ENCODE measurements at regions not wholly inside any gene's neighbourhood (a gene's known extent, or its start where the extent isn't known, plus 50 kb on each side); places are given as distances from the start of the nearest gene placed in this dataset.
A peak's percentile ranks its signal among the peaks of the same experiment; 100 is the strongest.
"Not testable (repeated sequence)": the region's sequence is repeated elsewhere in the genome, so short reads cannot be mapped to it uniquely, and the experiment has no call there.

DNA sequence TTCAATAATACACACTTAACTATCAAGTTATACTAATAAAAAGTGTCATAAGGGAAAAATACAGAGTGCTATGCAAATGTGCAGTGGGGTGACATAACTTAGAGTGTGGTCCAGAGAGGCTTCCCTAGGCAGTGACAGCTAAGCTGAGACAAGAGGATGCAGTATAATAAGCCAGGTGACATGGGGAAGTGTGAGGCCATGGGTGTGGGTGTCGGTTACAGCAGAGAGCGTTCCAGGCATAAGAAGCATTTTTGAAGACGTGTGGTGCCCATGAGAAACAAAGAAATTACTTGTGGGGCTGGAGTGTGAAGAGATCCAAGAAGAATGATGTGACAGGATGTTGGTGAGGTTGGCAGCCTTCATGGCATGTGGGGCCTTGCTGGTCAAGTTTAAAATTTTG lies 78.1 kb upstream of the PICALM start:
- Mint-ChIP-seq H3K9me3 (no peaks in the 10 kb centered on the region), H3K4me3 (no peak overlapping the region), H3K36me3 (ENCODE audit: insufficient read depth) (no peaks in the 10 kb centered on the region), H3K27me3 (ENCODE audit: low read depth) (no peaks in the 10 kb centered on the region), H3K4me1 (ENCODE audit: low read depth) (peaks cover 41% of the 10 kb centered on the region)
- no peak for ATAC-seq
- no peak for DNase-seq

DNA sequence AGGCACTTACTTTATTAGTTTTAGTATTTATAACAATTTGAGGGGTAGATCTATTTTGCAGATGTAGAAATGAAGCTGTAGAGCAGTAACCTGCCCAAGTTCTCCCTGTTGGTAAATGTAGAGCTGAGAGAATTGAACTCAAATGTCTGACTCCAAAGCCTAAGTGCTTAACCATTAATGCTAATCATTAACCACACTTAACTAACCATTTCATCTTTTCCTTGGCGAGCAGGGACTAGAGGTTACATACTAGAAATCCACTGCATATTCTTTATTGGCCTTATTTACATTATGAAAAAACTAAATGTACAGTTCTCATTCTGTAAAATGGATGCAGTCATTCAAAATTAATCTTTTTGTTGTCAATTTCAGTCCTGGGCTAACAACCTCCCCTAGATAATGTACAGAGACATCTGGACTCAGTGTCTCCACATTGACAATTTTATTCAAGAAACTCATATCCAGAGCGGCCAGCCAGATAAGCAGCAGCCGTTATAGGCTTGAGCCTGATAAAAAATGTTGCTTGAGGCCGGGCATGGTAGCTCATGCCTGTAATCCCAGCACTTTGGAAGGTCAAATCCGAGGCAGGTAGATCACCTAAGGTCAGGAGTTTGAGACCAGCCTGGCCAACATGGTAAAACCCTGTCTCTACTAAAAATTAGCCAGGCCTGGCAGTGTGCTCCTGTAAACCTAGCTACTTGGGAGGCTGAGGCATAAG lies 76.7 kb upstream of the PICALM start:
- H3K27me3 Mint-ChIP-seq (ENCODE audit: low read depth) = no peaks in the 10 kb centered on the region
- no peaks in the 10 kb centered on the region for H3K9me3 Mint-ChIP-seq
- no peak overlapping the region for H3K4me3 Mint-ChIP-seq
- no peaks in the 10 kb centered on the region for H3K36me3 Mint-ChIP-seq (ENCODE audit: insufficient read depth)
- DNase-seq (no peak), ATAC-seq (no peak)
- H3K4me1 Mint-ChIP-seq (ENCODE audit: low read depth) = peaks cover 37% of the 10 kb centered on the region

DNA sequence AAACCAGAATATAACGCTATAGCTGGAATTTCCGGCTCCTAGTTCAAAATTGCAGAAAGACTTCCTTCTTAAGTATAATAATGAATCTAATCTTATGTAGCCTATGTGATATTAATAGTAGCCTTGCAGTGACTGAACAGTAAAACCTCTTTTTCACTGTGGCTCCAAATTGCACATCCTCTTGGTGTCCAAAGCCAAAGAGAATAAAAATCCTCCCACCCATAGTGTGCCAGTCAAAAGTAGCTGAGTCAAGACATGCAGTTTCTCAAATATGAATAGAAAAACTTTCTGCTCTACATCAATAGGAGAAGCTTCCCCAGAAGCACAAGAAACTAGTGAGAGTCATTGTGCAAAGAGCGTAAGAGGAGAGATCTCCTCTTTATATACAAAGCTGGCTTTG lies 76.0 kb upstream of the PICALM start:
- DNase-seq (no peak), ATAC-seq (no peak)
- no peaks in the 10 kb centered on the region for H3K9me3 Mint-ChIP-seq
- H3K4me3 Mint-ChIP-seq = no peak overlapping the region
- H3K27me3 Mint-ChIP-seq (ENCODE audit: low read depth) = no peaks in the 10 kb centered on the region
- peaks cover 41% of the 10 kb centered on the region for H3K4me1 Mint-ChIP-seq (ENCODE audit: low read depth)
- no peaks in the 10 kb centered on the region for H3K36me3 Mint-ChIP-seq (ENCODE audit: insufficient read depth)

DNA sequence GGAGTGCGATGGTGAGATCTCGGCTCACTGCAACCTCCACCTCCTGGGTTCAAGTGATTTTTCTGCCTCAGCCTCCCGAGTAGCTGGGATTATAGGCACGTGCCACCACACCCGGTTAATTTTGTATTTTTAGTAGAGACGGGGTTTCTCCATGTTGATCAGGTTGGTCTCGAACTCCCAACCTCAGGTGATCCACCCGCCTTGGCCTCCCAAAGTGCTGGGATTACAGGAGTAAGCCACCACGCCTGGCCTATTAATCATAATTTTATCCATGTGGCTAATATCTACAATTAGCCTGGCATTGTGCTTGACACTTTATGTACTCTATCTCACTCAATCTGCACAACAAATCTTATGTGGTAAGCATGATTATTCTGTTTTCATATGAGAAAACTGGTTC lies 75.2 kb upstream of the PICALM start:
- DNase-seq; H3K36me3 Mint-ChIP-seq (ENCODE audit: insufficient read depth); H3K27me3 Mint-ChIP-seq (ENCODE audit: low read depth); ATAC-seq; H3K4me3 Mint-ChIP-seq; H3K9me3 Mint-ChIP-seq: not testable (repeated sequence)
- H3K4me1 Mint-ChIP-seq (ENCODE audit: low read depth) = peaks cover 46% of the 10 kb centered on the region

DNA sequence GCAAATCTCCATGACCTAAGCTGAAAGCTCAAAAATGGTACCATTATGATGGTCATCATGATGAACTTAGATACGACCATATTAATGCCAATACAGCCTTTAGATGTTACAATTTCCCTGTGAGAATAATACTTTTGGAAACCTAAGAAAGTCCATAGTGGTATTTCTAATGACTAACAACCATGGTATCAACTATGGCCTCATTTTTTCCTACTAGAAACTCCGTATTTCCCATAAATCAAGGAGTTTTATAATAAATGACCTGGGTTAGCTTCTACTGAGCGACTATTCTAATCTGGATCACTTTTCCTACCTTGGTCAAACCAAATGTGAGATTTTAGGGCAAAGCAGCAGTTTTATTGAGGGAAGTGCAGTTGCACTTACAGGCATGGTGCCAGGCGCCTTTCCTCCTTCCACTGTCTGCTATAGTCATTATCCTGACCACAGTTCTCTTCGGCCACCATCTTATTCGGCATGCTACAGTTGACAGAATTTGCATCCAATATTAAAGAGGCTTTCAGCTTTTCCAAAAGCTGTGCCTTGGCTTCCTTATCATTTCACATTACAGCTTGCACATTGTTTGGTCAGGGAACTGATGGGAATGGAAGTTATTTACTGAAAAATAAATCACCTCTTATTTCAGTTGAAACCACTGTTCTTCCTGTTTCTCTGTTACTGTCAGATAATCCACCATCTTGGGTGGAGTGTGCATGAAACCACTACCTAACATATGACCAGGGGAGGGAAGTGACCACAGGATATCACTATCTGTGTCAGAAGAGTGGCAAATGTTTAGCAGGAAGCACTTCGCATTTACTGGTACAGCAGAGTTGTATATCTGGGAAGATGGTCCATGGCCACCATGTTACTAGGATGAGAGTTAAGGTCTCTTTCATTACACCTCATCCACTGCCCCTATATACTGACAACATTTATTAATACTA lies 74.5 kb upstream of the PICALM start:
- Mint-ChIP-seq H3K27me3 (ENCODE audit: low read depth) (no peaks in the 10 kb centered on the region), H3K36me3 (ENCODE audit: insufficient read depth) (no peaks in the 10 kb centered on the region), H3K4me3 (no peak overlapping the region), H3K4me1 (ENCODE audit: low read depth) (peaks cover 53% of the 10 kb centered on the region), H3K9me3 (no peaks in the 10 kb centered on the region)
- no peak for DNase-seq
- ATAC-seq = no peak

DNA sequence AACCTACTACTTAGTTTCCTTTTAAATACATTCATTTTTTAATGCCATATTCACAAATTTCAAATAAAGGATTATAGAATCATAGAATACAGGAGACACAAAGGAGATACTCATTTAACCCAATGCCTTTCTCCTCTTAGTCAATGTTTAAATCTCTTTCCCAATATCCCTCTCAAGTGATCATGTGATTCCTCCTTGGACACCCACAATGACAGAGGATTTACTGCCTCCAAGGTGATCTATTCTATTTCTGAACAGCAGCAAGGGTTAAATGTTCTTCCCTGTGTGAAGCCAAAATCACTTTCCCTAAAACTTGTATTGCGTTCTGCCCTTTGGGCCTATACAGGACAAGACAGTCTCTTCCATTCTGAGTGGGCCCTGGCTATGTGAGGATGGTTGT lies 73.3 kb upstream of the PICALM start:
- Mint-ChIP-seq H3K27me3 (ENCODE audit: low read depth) (no peaks in the 10 kb centered on the region), H3K36me3 (ENCODE audit: insufficient read depth) (no peaks in the 10 kb centered on the region), H3K9me3 (no peaks in the 10 kb centered on the region), H3K4me1 (ENCODE audit: low read depth) (peaks cover 54% of the 10 kb centered on the region), H3K4me3 (no peak overlapping the region)
- DNase-seq (no peak), ATAC-seq (no peak)

DNA sequence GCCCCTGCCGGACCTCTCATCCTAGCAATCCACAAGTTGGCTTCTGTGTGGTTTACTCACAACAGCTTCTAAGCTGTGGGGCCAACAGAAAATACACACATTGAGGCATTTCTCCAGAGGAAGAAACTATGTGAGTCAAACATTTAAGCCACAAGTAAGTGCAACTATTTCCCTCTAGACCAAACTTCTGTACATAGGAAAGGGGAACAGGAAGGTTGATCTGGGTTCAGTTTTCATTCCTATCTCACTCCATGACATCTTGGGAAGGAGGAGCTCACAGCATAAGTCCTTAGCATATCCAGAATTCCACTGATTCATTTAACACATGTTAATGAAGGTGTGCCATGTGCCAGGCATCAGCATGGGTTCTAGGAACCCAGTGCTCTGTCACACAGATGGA lies 72.8 kb upstream of the PICALM start:
- peaks cover 54% of the 10 kb centered on the region for H3K4me1 Mint-ChIP-seq (ENCODE audit: low read depth)
- H3K36me3 Mint-ChIP-seq (ENCODE audit: insufficient read depth) = no peaks in the 10 kb centered on the region
- H3K4me3 Mint-ChIP-seq = no peak overlapping the region
- no peaks in the 10 kb centered on the region for H3K9me3 Mint-ChIP-seq
- ATAC-seq (no peak), DNase-seq (no peak)
- no peaks in the 10 kb centered on the region for H3K27me3 Mint-ChIP-seq (ENCODE audit: low read depth)

DNA sequence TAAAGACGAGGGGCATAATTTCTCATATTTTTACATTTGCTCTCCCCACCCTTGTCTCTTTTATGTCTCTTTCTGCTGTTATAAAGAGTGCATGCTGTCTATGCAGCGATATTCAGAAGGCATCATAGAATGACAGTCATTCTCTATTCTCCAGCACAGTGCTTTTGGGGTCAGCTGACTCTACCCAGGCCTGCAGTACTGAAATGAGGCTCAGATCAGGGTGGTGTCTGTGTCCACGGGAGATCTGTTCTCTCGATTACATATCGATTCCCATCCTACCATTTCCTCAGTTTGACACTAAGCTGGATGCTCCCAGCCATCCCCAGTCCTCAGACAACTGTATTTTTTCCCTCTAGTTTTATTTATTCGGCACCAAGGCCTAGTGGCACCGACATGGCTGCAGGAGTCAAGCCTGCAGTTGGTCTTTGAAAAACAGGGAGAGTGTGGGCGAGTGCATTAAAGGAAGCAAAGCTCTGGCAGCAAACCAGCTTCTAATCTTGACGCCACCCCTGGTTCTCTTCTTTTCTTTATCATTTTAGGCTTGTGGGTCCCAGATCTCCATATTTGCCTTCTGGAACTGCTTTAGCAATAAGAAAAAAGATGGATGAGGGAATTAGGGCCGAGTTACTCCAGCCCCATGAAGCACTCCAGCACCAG lies 71.6 kb upstream of the PICALM start:
- ATAC-seq = no peak
- Mint-ChIP-seq H3K4me1 (ENCODE audit: low read depth) (peaks cover 54% of the 10 kb centered on the region), H3K4me3 (peak overlapping the region; percentile 33)

DNA sequence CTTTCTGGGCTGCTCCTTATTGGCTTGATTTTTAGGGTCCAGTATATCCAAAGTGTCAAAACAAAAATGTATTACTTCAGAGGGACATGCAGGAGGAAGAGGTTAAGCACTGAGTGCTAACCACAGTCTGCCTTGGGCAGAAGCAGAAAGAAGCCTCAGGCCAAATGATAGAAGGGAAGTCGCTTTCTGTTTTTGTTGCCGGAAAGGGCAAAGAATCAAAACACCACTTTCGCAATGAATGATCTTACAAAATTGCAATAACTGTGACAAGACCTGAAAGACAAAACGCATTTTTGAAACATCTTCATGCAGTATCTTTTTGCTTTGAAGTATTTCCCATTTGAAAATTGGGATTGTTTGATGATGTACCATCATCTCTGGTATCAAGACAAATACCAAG lies 70.1 kb upstream of the PICALM start:
- H3K4me1 Mint-ChIP-seq (ENCODE audit: low read depth) = peaks cover 46% of the 10 kb centered on the region
- peak overlapping the region; percentile 42 for H3K4me3 Mint-ChIP-seq

More for the DNA sequence above, 71.6 kb upstream of the PICALM start:
- Mint-ChIP-seq H3K36me3 (ENCODE audit: insufficient read depth) (no peaks in the 10 kb centered on the region), H3K9me3 (no peaks in the 10 kb centered on the region), H3K27me3 (ENCODE audit: low read depth) (no peaks in the 10 kb centered on the region)
- no peak for DNase-seq

DNA sequence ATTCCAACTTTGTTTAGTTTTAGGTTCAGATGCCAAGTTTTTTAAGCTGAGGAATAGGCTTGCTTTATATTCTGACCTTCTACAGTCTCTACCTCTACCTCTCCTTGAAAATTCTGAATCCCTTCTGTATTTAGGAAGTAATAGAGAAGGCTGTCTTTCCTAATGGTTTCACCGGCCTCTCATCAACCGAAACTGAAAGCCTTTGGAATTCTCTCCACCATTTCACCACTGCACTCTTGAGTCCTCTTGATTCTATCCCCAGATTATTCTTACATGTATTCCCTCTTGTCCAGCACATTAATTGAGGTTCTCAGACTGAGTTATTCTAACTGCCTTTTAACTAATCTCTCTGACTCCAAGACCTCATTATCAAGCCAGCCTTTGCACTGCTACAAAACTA lies 67.7 kb upstream of the PICALM start:
- Mint-ChIP-seq H3K27me3 (ENCODE audit: low read depth) (no peaks in the 10 kb centered on the region), H3K4me3 (no peak overlapping the region), H3K36me3 (ENCODE audit: insufficient read depth) (no peaks in the 10 kb centered on the region), H3K4me1 (ENCODE audit: low read depth) (peaks cover 24% of the 10 kb centered on the region), H3K9me3 (no peaks in the 10 kb centered on the region)
- DNase-seq = no peak
- ATAC-seq = no peak

More for the DNA sequence above, 70.1 kb upstream of the PICALM start:
- Mint-ChIP-seq H3K27me3 (ENCODE audit: low read depth) (no peaks in the 10 kb centered on the region), H3K36me3 (ENCODE audit: insufficient read depth) (no peaks in the 10 kb centered on the region), H3K9me3 (no peaks in the 10 kb centered on the region)
- ATAC-seq (peak; percentile 77), DNase-seq (no peak)

DNA sequence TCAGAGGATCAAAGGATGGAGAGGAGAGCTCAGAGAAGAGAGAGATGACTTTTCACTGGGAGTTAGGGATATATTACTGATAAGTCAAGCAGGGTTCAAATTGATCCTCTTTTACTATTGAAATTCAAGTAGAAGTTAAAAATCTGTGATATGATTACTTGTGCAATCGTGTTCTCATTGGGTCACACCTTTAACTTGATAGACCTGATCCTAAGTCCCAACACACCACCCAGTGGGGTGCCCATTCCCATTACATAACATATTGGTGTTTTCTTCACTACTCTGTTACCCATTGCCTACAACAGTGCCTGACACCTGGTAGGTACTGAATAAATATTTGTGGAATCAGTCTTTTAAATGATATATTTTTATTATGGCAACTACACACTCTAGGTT lies 66.4 kb upstream of the PICALM start:
- no peaks in the 10 kb centered on the region for H3K36me3 Mint-ChIP-seq (ENCODE audit: insufficient read depth)
- ATAC-seq = no peak
- peaks cover 15% of the 10 kb centered on the region for H3K4me1 Mint-ChIP-seq (ENCODE audit: low read depth)
- no peak for DNase-seq
- H3K27me3 Mint-ChIP-seq (ENCODE audit: low read depth) = no peaks in the 10 kb centered on the region
- H3K4me3 Mint-ChIP-seq = no peak overlapping the region
- H3K9me3 Mint-ChIP-seq = no peaks in the 10 kb centered on the region

DNA sequence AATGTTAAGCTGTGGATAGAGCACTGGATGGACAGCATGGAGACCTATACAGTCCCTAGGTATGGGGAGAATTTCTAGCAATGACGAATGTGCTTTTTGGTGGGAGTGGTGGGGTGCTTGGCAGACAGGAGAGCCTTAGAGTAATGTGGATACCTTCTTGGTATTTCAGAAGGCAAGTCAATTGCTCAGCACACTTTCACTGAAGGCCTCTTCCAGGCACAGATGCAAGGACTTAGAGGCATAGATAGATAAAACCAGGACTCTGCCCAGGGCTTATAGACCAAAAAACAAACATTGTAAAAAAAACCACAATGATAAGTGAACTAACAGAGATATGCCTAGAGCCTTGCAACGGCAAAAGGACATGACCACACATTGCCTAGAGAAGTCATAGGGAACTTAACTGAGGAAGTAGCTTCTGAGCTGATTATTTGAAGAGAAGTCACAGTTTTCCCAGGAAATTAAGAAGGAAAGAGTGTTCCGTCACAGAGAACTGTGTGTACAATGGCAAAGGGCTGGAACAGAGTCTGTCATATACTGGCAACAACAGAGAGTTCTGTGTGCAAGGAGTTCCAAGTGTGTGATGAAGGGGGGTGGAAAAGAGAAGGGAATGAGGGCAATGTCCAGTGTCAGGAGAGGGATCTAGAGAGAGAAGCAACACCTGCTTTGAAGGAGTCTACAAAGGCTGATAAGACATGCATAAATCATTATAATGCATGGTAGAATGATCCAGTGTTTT lies 65.9 kb upstream of the PICALM start:
- no peaks in the 10 kb centered on the region for H3K27me3 Mint-ChIP-seq (ENCODE audit: low read depth)
- H3K9me3 Mint-ChIP-seq = no peaks in the 10 kb centered on the region
- H3K36me3 Mint-ChIP-seq (ENCODE audit: insufficient read depth) = no peaks in the 10 kb centered on the region
- ATAC-seq (no peak), DNase-seq (no peak)
- H3K4me3 Mint-ChIP-seq = no peak overlapping the region
- peaks cover 13% of the 10 kb centered on the region for H3K4me1 Mint-ChIP-seq (ENCODE audit: low read depth)

DNA sequence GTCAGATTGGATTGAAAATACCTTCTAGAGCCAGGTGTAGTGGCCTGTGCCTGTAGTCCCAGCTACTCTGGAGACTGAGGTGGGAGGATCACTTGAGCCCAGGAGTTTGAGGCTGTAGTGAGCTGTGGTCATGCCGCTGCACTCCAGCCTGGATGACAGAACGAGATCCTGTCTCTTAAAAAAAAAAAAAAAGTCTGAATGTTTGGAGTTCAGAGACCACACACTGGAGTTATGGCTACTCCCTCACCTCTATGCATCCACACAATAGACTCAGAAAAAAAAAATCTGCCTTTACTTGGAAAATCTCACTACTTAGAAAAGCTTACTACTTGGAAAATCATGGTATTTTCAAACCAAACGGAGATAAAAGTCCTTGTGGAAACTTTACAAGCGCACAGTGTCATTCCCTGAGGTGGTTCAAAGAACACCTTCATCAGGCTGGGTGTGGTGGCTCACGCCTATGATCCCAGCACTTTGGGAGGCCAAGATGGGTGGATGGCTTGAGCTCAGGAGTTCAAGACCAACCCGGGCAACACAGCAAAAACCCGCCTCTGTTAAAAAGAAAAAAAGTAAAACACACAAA lies 63.9 kb upstream of the PICALM start:
- H3K4me3 Mint-ChIP-seq = no peak overlapping the region
- DNase-seq (no peak), ATAC-seq (no peak)
- H3K27me3 Mint-ChIP-seq (ENCODE audit: low read depth) = no peaks in the 10 kb centered on the region
- no peaks in the 10 kb centered on the region for H3K9me3 Mint-ChIP-seq
- H3K36me3 Mint-ChIP-seq (ENCODE audit: insufficient read depth) = no peaks in the 10 kb centered on the region
- no peaks in the 10 kb centered on the region for H3K4me1 Mint-ChIP-seq (ENCODE audit: low read depth)
